ENCODE measurements at regions not wholly inside any gene's neighbourhood (a gene's known extent, or its start where the extent isn't known, plus 50 kb on each side); places are given as distances from the start of the nearest gene placed in this dataset.
A peak's percentile ranks its signal among the peaks of the same experiment; 100 is the strongest.

- Mint-ChIP-seq H3K4me1 (peaks cover 5% of the 10 kb centered on the region), H3K27me3 (ENCODE audit: low read depth) (peaks cover 56% of the 10 kb centered on the region), H3K4me3 (peak overlapping the region; percentile 92 to 97 (median 93)), H3K9me3 (peaks cover 6% of the 10 kb centered on the region), H3K36me3 (ENCODE audit: low read depth) (no peaks in the 10 kb centered on the region), H3K27ac (peak overlapping the region in 1 of 3 experiments; percentile 21)
- TF ChIP-seq CTCF (IDR thresholded peaks at IDR 0.05; ENCODE audit: unreplicated experiment in 3 of 3): no peak
Measured at GRCh38 chr6:27630727-27631608, 158.1 kb upstream of the ZNF184 start.

GRCh38 chr6:27624694-27625262, 151.9 kb upstream of the ZNF184 start:
- no peak overlapping the region for H3K27ac Mint-ChIP-seq
- peaks cover 40% of the 10 kb centered on the region for H3K27me3 Mint-ChIP-seq (ENCODE audit: low read depth)
- no peaks in the 10 kb centered on the region for H3K9me3 Mint-ChIP-seq
- no peak for TF ChIP-seq CTCF (IDR thresholded peaks at IDR 0.05; ENCODE audit: unreplicated experiment in 3 of 3)
- H3K4me1 Mint-ChIP-seq: no peaks in the 10 kb centered on the region
- H3K4me3 Mint-ChIP-seq: no peak overlapping the region
- no peaks in the 10 kb centered on the region for H3K36me3 Mint-ChIP-seq (ENCODE audit: low read depth)

- peaks cover 36% of the 10 kb centered on the region for H3K27me3 Mint-ChIP-seq (ENCODE audit: low read depth)
- TF ChIP-seq CTCF (IDR thresholded peaks at IDR 0.05; ENCODE audit: unreplicated experiment in 3 of 3): no peak
- no peak overlapping the region for H3K27ac Mint-ChIP-seq
- peaks cover 1% of the 10 kb centered on the region for H3K4me1 Mint-ChIP-seq
- no peaks in the 10 kb centered on the region for H3K9me3 Mint-ChIP-seq
- H3K4me3 Mint-ChIP-seq: no peak overlapping the region
- H3K36me3 Mint-ChIP-seq (ENCODE audit: low read depth): no peaks in the 10 kb centered on the region
Measured at GRCh38 chr6:27623103-27623502, 150.2 kb upstream of the ZNF184 start.

GRCh38 chr6:27619436-27619835, 146.5 kb upstream of the ZNF184 start:
- H3K36me3 Mint-ChIP-seq (ENCODE audit: low read depth): no peaks in the 10 kb centered on the region
- H3K9me3 Mint-ChIP-seq: no peaks in the 10 kb centered on the region
- peak overlapping the region in 1 of 3 experiments; percentile 2 for H3K4me3 Mint-ChIP-seq
- peaks cover 12% of the 10 kb centered on the region for H3K4me1 Mint-ChIP-seq
- H3K27me3 Mint-ChIP-seq (ENCODE audit: low read depth): peaks cover 56% of the 10 kb centered on the region
- no peak overlapping the region for H3K27ac Mint-ChIP-seq
- no peak for TF ChIP-seq CTCF (IDR thresholded peaks at IDR 0.05; ENCODE audit: unreplicated experiment in 3 of 3)

- H3K27ac Mint-ChIP-seq: peak overlapping the region; percentile 20 to 50 (median 39)
- peak overlapping the region; percentile 87 to 91 (median 90) for H3K4me3 Mint-ChIP-seq
- peaks cover 12% of the 10 kb centered on the region for H3K4me1 Mint-ChIP-seq
- H3K27me3 Mint-ChIP-seq (ENCODE audit: low read depth): peaks cover 57% of the 10 kb centered on the region
- peak in 1 of 3 experiments; percentile 19 for TF ChIP-seq CTCF (IDR thresholded peaks at IDR 0.05; ENCODE audit: unreplicated experiment in 3 of 3)
- no peaks in the 10 kb centered on the region for H3K36me3 Mint-ChIP-seq (ENCODE audit: low read depth)
- H3K9me3 Mint-ChIP-seq: no peaks in the 10 kb centered on the region
Measured at GRCh38 chr6:27617700-27618689, 145.1 kb upstream of the ZNF184 start.
